ENCODE measurements at regions not wholly inside any gene's neighbourhood (a gene's known extent, or its start where the extent isn't known, plus 50 kb on each side); places are given as distances from the start of the nearest gene placed in this dataset.
A peak's percentile ranks its signal among the peaks of the same experiment; 100 is the strongest.
"Not testable (repeated sequence)": the region's sequence is repeated elsewhere in the genome, so short reads cannot be mapped to it uniquely, and the experiment has no call there.

GRCh38 chr2:111618978-111619902, 264.8 kb downstream of the ANAPC1 start:
- DNase-seq (ENCODE audit: low spot score), result no peak

- no peak for DNase-seq (ENCODE audit: low spot score)
These were observed 263.7 kb downstream of the ANAPC1 start for GRCh38 chr2:111620281-111620680.

GRCh38 chr2:111622859-111623258, 261.1 kb downstream of the ANAPC1 start:
- DNase-seq (ENCODE audit: low spot score), result no peak

- DNase-seq (ENCODE audit: low spot score), result no peak
These were observed 260.6 kb downstream of the ANAPC1 start for GRCh38 chr2:111623380-111623779.

- DNase-seq (ENCODE audit: low spot score), result no peak
These were observed 259.4 kb downstream of the ANAPC1 start for GRCh38 chr2:111624411-111625156.

- not testable (repeated sequence) for DNase-seq (ENCODE audit: low spot score)
These were observed 258.8 kb downstream of the ANAPC1 start for GRCh38 chr2:111625157-111625537.

- no peak for DNase-seq (ENCODE audit: low spot score)
These were observed 257.7 kb downstream of the ANAPC1 start for GRCh38 chr2:111626037-111626864.

GRCh38 chr2:111626865-111627163, 257.2 kb downstream of the ANAPC1 start:
- no peak for DNase-seq (ENCODE audit: low spot score)

GRCh38 chr2:111627256-111627655, 256.7 kb downstream of the ANAPC1 start:
- no peak for DNase-seq (ENCODE audit: low spot score)

- DNase-seq (ENCODE audit: low spot score), result no peak
These were observed 255.8 kb downstream of the ANAPC1 start for GRCh38 chr2:111628221-111628620.

GRCh38 chr2:111629983-111630382, 254.0 kb downstream of the ANAPC1 start:
- no peak for DNase-seq (ENCODE audit: low spot score)

GRCh38 chr2:111632661-111633060, 251.3 kb downstream of the ANAPC1 start:
- no peak for DNase-seq (ENCODE audit: low spot score)

- no peak for DNase-seq (ENCODE audit: low spot score)
These were observed 250.8 kb downstream of the ANAPC1 start for GRCh38 chr2:111633189-111633588.

GRCh38 chr2:111633643-111634042, 250.3 kb downstream of the ANAPC1 start:
- no peak for DNase-seq (ENCODE audit: low spot score)

GRCh38 chr2:111634050-111634794, 249.8 kb downstream of the ANAPC1 start:
- DNase-seq (ENCODE audit: low spot score), result no peak

- DNase-seq (ENCODE audit: low spot score), result no peak
These were observed 248.9 kb downstream of the ANAPC1 start for GRCh38 chr2:111634995-111635538.

GRCh38 chr2:111636905-111637304, 247.1 kb downstream of the ANAPC1 start:
- DNase-seq (ENCODE audit: low spot score), result no peak

- DNase-seq (ENCODE audit: low spot score), result no peak
These were observed 245.6 kb downstream of the ANAPC1 start for GRCh38 chr2:111638274-111638877.

GRCh38 chr2:111640480-111640879, 243.5 kb downstream of the ANAPC1 start:
- DNase-seq (ENCODE audit: low spot score), result no peak

- DNase-seq (ENCODE audit: low spot score), result peak; percentile 12
These were observed 241.2 kb downstream of the ANAPC1 start for GRCh38 chr2:111642586-111643327.

Measured in pons (tissue), 1 donor.